ENCODE measurements at regions not wholly inside any gene's neighbourhood (a gene's known extent, or its start where the extent isn't known, plus 50 kb on each side); places are given as distances from the start of the nearest gene placed in this dataset.

DNA sequence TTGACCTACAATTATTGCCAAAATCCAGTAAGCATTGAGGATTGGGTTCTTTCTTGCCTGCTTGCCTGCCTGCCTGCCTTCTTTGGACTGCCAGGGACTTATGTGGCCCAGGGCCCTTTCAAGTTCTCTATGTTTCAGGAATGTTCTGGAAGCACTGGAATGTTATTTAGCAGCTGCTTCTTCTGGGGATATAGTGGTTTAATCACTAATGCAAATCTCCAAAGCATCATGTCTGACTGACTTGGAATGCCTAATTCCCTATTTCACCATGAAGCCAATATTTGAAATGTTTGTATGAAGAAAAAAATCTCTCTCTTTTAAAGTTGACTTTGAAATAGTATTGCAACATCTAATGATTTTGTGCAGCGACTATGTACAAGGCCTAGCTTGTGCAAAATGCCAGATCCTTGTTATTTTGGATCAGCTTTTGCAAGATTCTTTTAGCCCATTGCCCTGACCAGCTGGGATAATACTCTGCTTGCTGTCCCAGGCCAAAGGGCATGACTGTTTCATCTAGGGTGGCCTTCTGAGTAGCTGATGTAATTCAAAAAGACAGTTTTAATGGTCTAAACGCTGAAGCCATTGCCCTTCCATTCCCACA, 204.6 kb downstream of the RND3 start:
- no peak overlapping the region for H3K27ac ChIP-seq (ENCODE audit: low read depth, low read length)
- peaks cover 12% of the 10 kb centered on the region for H3K4me1 ChIP-seq (ENCODE audit: insufficient read depth, low read length)
- H3K9ac ChIP-seq (ENCODE audit: low read length), result no peak overlapping the region
- H3K9me3 ChIP-seq (ENCODE audit: low read length), result no peaks in the 10 kb centered on the region
- no peaks in the 10 kb centered on the region for H3K36me3 ChIP-seq (ENCODE audit: insufficient read depth, low read length)
- H3K27me3 ChIP-seq (ENCODE audit: control insufficient read depth in 1 of 2, insufficient read depth in 2 of 2, low read length in 2 of 2), result no peaks in the 10 kb centered on the region
- no peak overlapping the region for H3K4me3 ChIP-seq (ENCODE audit: low read depth in 1 of 2, low read length in 2 of 2)

- no peak overlapping the region for H3K27ac ChIP-seq (ENCODE audit: low read depth, low read length)
- H3K36me3 ChIP-seq (ENCODE audit: insufficient read depth, low read length), result no peaks in the 10 kb centered on the region
- H3K9ac ChIP-seq (ENCODE audit: low read length), result no peak overlapping the region
- peaks cover 12% of the 10 kb centered on the region for H3K4me1 ChIP-seq (ENCODE audit: insufficient read depth, low read length)
- no peaks in the 10 kb centered on the region for H3K27me3 ChIP-seq (ENCODE audit: control insufficient read depth in 1 of 2, insufficient read depth in 2 of 2, low read length in 2 of 2)
- no peak overlapping the region for H3K4me3 ChIP-seq (ENCODE audit: low read depth in 1 of 2, low read length in 2 of 2)
- H3K9me3 ChIP-seq (ENCODE audit: low read length), result no peaks in the 10 kb centered on the region
Observed at GRCh38 chr2:150282357-150282756, 205.1 kb downstream of the RND3 start.

- Histone ChIP-seq H3K27me3 (ENCODE audit: control insufficient read depth in 1 of 2, insufficient read depth in 2 of 2, low read length in 2 of 2) (no peaks in the 10 kb centered on the region), H3K36me3 (ENCODE audit: insufficient read depth, low read length) (no peaks in the 10 kb centered on the region), H3K27ac (ENCODE audit: low read depth, low read length) (no peak overlapping the region), H3K4me3 (ENCODE audit: low read depth in 1 of 2, low read length in 2 of 2) (no peak overlapping the region), H3K9me3 (ENCODE audit: low read length) (peaks cover 6% of the 10 kb centered on the region), H3K4me1 (ENCODE audit: insufficient read depth, low read length) (peaks cover 12% of the 10 kb centered on the region), H3K9ac (ENCODE audit: low read length) (no peak overlapping the region)
Observed at GRCh38 chr2:150280231-150280630, 207.2 kb downstream of the RND3 start.

DNA sequence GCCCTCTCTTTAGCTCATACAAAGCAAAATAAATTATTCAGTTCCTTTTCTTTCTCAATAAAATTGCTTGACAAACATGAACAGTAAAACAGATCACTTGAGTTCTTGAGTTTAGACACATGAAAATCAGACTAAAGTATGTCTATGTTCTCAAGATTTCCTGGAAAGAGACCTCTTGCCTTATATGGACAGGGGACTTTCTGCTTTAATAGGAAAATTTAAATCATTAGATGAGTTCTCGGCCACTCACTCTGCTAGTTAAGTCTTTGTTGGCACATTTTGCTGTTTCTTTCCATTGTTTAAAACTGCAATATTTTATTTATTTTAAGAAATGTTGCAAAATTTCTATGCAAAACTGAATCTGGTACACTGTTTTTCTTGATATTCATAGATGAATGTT, 207.8 kb downstream of the RND3 start:
- Histone ChIP-seq H3K36me3 (ENCODE audit: insufficient read depth, low read length) (no peaks in the 10 kb centered on the region), H3K27ac (ENCODE audit: low read depth, low read length) (no peak overlapping the region), H3K9me3 (ENCODE audit: low read length) (peaks cover 6% of the 10 kb centered on the region), H3K4me1 (ENCODE audit: insufficient read depth, low read length) (peaks cover 12% of the 10 kb centered on the region), H3K4me3 (ENCODE audit: low read depth in 1 of 2, low read length in 2 of 2) (no peak overlapping the region), H3K27me3 (ENCODE audit: control insufficient read depth in 1 of 2, insufficient read depth in 2 of 2, low read length in 2 of 2) (no peaks in the 10 kb centered on the region), H3K9ac (ENCODE audit: low read length) (no peak overlapping the region)

GRCh38 chr2:150276737-150277136, 210.7 kb downstream of the RND3 start:
- H3K36me3 ChIP-seq (ENCODE audit: insufficient read depth, low read length), result no peaks in the 10 kb centered on the region

DNA sequence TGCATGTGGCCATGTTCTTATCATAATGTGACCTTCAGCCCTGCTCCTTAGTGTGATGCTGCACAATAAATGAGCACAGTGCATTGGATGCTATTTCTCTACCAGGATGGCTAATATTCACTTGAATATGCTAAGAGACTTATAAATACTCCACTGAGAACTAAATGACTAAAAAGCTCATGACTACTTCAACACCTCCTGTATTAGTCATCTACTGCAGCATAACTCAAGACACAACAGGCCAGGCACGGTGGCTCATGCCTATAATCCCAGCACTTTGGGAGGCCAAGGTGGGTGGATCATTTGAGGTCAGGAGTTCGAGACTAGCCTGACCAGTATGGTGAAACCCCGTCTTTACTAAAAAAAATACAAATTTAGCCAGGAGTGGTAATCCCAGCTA, 213.4 kb downstream of the RND3 start:
- H3K4me3 ChIP-seq (ENCODE audit: low read depth in 1 of 2, low read length in 2 of 2), result no peak overlapping the region
- H3K36me3 ChIP-seq (ENCODE audit: insufficient read depth, low read length), result no peaks in the 10 kb centered on the region
- no peak overlapping the region for H3K27ac ChIP-seq (ENCODE audit: low read depth, low read length)
- H3K9ac ChIP-seq (ENCODE audit: low read length), result no peak overlapping the region
- peaks cover 6% of the 10 kb centered on the region for H3K9me3 ChIP-seq (ENCODE audit: low read length)
- H3K27me3 ChIP-seq (ENCODE audit: control insufficient read depth in 1 of 2, insufficient read depth in 2 of 2, low read length in 2 of 2), result no peaks in the 10 kb centered on the region
- peaks cover 6% of the 10 kb centered on the region for H3K4me1 ChIP-seq (ENCODE audit: insufficient read depth, low read length)

More at GRCh38 chr2:150276737-150277136, 210.7 kb downstream of the RND3 start:
- H3K4me3 ChIP-seq (ENCODE audit: low read depth in 1 of 2, low read length in 2 of 2), result no peak overlapping the region
- H3K4me1 ChIP-seq (ENCODE audit: insufficient read depth, low read length), result peaks cover 17% of the 10 kb centered on the region
- no peaks in the 10 kb centered on the region for H3K27me3 ChIP-seq (ENCODE audit: control insufficient read depth in 1 of 2, insufficient read depth in 2 of 2, low read length in 2 of 2)
- H3K9me3 ChIP-seq (ENCODE audit: low read length), result peaks cover 6% of the 10 kb centered on the region
- H3K9ac ChIP-seq (ENCODE audit: low read length), result no peak overlapping the region
- no peak overlapping the region for H3K27ac ChIP-seq (ENCODE audit: low read depth, low read length)

- Histone ChIP-seq H3K4me3 (ENCODE audit: low read depth in 1 of 2, low read length in 2 of 2) (no peak overlapping the region), H3K27me3 (ENCODE audit: control insufficient read depth in 1 of 2, insufficient read depth in 2 of 2, low read length in 2 of 2) (no peaks in the 10 kb centered on the region), H3K9me3 (ENCODE audit: low read length) (peaks cover 6% of the 10 kb centered on the region), H3K36me3 (ENCODE audit: insufficient read depth, low read length) (no peaks in the 10 kb centered on the region), H3K27ac (ENCODE audit: low read depth, low read length) (no peak overlapping the region), H3K9ac (ENCODE audit: low read length) (no peak overlapping the region), H3K4me1 (ENCODE audit: insufficient read depth, low read length) (peaks cover 6% of the 10 kb centered on the region)
Observed at GRCh38 chr2:150271952-150272802, 215.3 kb downstream of the RND3 start.

- Histone ChIP-seq H3K4me1 (ENCODE audit: insufficient read depth, low read length) (peaks cover 6% of the 10 kb centered on the region), H3K9me3 (ENCODE audit: low read length) (no peaks in the 10 kb centered on the region), H3K27me3 (ENCODE audit: control insufficient read depth in 1 of 2, insufficient read depth in 2 of 2, low read length in 2 of 2) (no peaks in the 10 kb centered on the region), H3K9ac (ENCODE audit: low read length) (no peak overlapping the region), H3K36me3 (ENCODE audit: insufficient read depth, low read length) (no peaks in the 10 kb centered on the region), H3K27ac (ENCODE audit: low read depth, low read length) (no peak overlapping the region), H3K4me3 (ENCODE audit: low read depth in 1 of 2, low read length in 2 of 2) (no peak overlapping the region)
Observed at GRCh38 chr2:150267651-150268415, 219.6 kb downstream of the RND3 start.

GRCh38 chr2:150266931-150267330, 220.5 kb downstream of the RND3 start:
- Histone ChIP-seq H3K9me3 (ENCODE audit: low read length) (no peaks in the 10 kb centered on the region), H3K9ac (ENCODE audit: low read length) (no peak overlapping the region), H3K27ac (ENCODE audit: low read depth, low read length) (no peak overlapping the region), H3K36me3 (ENCODE audit: insufficient read depth, low read length) (no peaks in the 10 kb centered on the region), H3K4me3 (ENCODE audit: low read depth in 1 of 2, low read length in 2 of 2) (no peak overlapping the region), H3K27me3 (ENCODE audit: control insufficient read depth in 1 of 2, insufficient read depth in 2 of 2, low read length in 2 of 2) (no peaks in the 10 kb centered on the region), H3K4me1 (ENCODE audit: insufficient read depth, low read length) (peaks cover 3% of the 10 kb centered on the region)

DNA sequence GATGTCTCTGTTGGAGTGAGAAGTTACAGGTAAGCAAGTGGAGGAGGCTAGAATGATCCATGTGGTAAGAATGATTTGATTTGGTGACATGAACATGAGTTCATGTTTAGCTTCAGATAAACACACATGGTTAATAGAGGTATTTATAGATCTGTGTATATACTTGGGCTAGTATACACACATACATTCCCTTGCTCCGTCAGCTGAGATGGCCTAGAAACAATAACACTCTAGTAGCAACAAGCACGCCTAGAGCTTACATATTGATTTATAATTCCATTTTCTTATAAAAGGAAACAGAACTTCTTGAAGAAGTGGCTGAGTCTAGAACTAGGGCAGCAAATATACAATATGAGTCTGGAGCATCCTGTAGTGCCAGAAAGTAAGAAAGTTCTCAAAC, 223.0 kb downstream of the RND3 start:
- no peaks in the 10 kb centered on the region for H3K4me1 ChIP-seq (ENCODE audit: insufficient read depth, low read length)
- no peak overlapping the region for H3K9ac ChIP-seq (ENCODE audit: low read length)
- no peaks in the 10 kb centered on the region for H3K36me3 ChIP-seq (ENCODE audit: insufficient read depth, low read length)
- H3K4me3 ChIP-seq (ENCODE audit: low read depth in 1 of 2, low read length in 2 of 2), result no peak overlapping the region
- H3K9me3 ChIP-seq (ENCODE audit: low read length), result no peaks in the 10 kb centered on the region
- H3K27ac ChIP-seq (ENCODE audit: low read depth, low read length), result no peak overlapping the region
- H3K27me3 ChIP-seq (ENCODE audit: control insufficient read depth in 1 of 2, insufficient read depth in 2 of 2, low read length in 2 of 2), result no peaks in the 10 kb centered on the region

- H3K9ac ChIP-seq (ENCODE audit: low read length), result no peak overlapping the region
- H3K4me3 ChIP-seq (ENCODE audit: low read depth in 1 of 2, low read length in 2 of 2), result no peak overlapping the region
- H3K27ac ChIP-seq (ENCODE audit: low read depth, low read length), result no peak overlapping the region
- H3K27me3 ChIP-seq (ENCODE audit: control insufficient read depth in 1 of 2, insufficient read depth in 2 of 2, low read length in 2 of 2), result no peaks in the 10 kb centered on the region
- no peaks in the 10 kb centered on the region for H3K36me3 ChIP-seq (ENCODE audit: insufficient read depth, low read length)
- no peaks in the 10 kb centered on the region for H3K4me1 ChIP-seq (ENCODE audit: insufficient read depth, low read length)
- no peaks in the 10 kb centered on the region for H3K9me3 ChIP-seq (ENCODE audit: low read length)
Observed at GRCh38 chr2:150261691-150262090, 225.8 kb downstream of the RND3 start.
